ENCODE measurements at regions not wholly inside any gene's neighbourhood (a gene's known extent, or its start where the extent isn't known, plus 50 kb on each side); places are given as distances from the start of the nearest gene placed in this dataset.

DNA sequence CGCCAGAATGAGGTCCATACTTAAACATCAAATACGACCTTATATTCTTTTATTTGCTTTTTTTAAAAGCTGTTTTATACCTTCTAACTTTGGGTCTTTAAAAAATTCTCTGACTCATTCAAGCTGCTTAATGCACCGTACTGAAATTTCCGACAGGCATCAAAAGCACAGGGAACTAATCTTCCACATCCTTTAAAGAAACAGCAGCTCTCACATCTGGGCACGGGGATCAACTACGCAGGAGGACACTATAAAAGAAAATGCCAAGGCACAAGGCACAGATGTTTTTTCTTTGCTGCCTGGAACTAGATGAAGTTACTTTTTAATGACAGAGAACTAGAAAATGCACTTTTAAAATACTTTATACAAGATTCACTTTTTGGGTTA is 112.4 kb upstream of the ARG1 start:
- Histone ChIP-seq H3K9me3 (ENCODE audit: control insufficient read depth, low read depth, low read length) (no peaks in the 10 kb centered on the region), H3K9ac (ENCODE audit: control insufficient read depth, extremely low read depth, insufficient read depth, low read length) (no peak overlapping the region), H3K4me1 (ENCODE audit: control insufficient read depth, extremely low read depth, insufficient read depth, low read length) (no peaks in the 10 kb centered on the region), H4K20me1 (ENCODE audit: control insufficient read depth, extremely low read depth, insufficient read depth, low read length) (no peaks in the 10 kb centered on the region), H3K79me2 (ENCODE audit: control insufficient read depth, insufficient read depth, low read length) (no peaks in the 10 kb centered on the region), H3K27ac (ENCODE audit: control insufficient read depth, insufficient read depth, low read length) (no peak overlapping the region), H3K4me3 (ENCODE audit: control insufficient read depth in 2 of 3, extremely low read depth in 1 of 3, insufficient read depth in 2 of 3, low read depth in 1 of 3, low read length in 3 of 3) (no peak overlapping the region), H3K36me3 (ENCODE audit: control insufficient read depth in 2 of 2, extremely low read depth in 1 of 2, insufficient read depth in 2 of 2, low read length in 2 of 2) (no peaks in the 10 kb centered on the region), H3K27me3 (ENCODE audit: control insufficient read depth, extremely low read depth, insufficient read depth, low read length) (peaks cover 4% of the 10 kb centered on the region), H3K9me1 (ENCODE audit: control insufficient read depth, extremely low read depth, insufficient read depth, low read length) (no peaks in the 10 kb centered on the region), H2AFZ (ENCODE audit: control insufficient read depth, low read length) (no peak overlapping the region), H3K4me2 (ENCODE audit: control insufficient read depth, extremely low read depth, insufficient read depth, low read depth, low read length) (no peak overlapping the region)
- DNase-seq (ENCODE audit: low read depth, low spot score), result no peak
- no peak for TF ChIP-seq EZH2 (IDR thresholded peaks at IDR 0.05; ENCODE audit: low read length)
- TF ChIP-seq, protein P1, sequence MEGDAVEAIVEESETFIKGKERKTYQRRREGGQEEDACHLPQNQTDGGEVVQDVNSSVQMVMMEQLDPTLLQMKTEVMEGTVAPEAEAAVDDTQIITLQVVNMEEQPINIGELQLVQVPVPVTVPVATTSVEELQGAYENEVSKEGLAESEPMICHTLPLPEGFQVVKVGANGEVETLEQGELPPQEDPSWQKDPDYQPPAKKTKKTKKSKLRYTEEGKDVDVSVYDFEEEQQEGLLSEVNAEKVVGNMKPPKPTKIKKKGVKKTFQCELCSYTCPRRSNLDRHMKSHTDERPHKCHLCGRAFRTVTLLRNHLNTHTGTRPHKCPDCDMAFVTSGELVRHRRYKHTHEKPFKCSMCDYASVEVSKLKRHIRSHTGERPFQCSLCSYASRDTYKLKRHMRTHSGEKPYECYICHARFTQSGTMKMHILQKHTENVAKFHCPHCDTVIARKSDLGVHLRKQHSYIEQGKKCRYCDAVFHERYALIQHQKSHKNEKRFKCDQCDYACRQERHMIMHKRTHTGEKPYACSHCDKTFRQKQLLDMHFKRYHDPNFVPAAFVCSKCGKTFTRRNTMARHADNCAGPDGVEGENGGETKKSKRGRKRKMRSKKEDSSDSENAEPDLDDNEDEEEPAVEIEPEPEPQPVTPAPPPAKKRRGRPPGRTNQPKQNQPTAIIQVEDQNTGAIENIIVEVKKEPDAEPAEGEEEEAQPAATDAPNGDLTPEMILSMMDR (optimal IDR thresholded peaks at IDR 0.05 in 1 of 3, IDR thresholded peaks at IDR 0.05 in 1 of 3, conservative IDR thresholded peaks at IDR 0.05 in 1 of 3; ENCODE audit: extremely low read depth in 1 of 3, insufficient read depth in 2 of 3, low read length in 3 of 3), result no peak
- dilution Hi-C loops (cut with MboI; ENCODE audit: extremely low pct_ligation_motif_present, low sequenced_read_pairs), result no loop called here
- FAIRE-seq, result no peak

- H2AFZ ChIP-seq (ENCODE audit: control insufficient read depth, low read length), result no peak overlapping the region
- H3K27ac ChIP-seq (ENCODE audit: control insufficient read depth, insufficient read depth, low read length), result no peak overlapping the region
- H4K20me1 ChIP-seq (ENCODE audit: control insufficient read depth, extremely low read depth, insufficient read depth, low read length), result no peaks in the 10 kb centered on the region
- dilution Hi-C loops (cut with MboI; ENCODE audit: extremely low pct_ligation_motif_present, low sequenced_read_pairs), result no loop called here
- TF ChIP-seq, protein P1 (optimal IDR thresholded peaks at IDR 0.05 in 1 of 3, IDR thresholded peaks at IDR 0.05 in 1 of 3, conservative IDR thresholded peaks at IDR 0.05 in 1 of 3; ENCODE audit: extremely low read depth in 1 of 3, insufficient read depth in 2 of 3, low read length in 3 of 3), result no peak
- TF ChIP-seq EZH2 (IDR thresholded peaks at IDR 0.05; ENCODE audit: low read length), result no peak
- DNase-seq (ENCODE audit: low read depth, low spot score), result no peak
- no peak overlapping the region for H3K4me2 ChIP-seq (ENCODE audit: control insufficient read depth, extremely low read depth, insufficient read depth, low read depth, low read length)
- H3K36me3 ChIP-seq (ENCODE audit: control insufficient read depth in 2 of 2, extremely low read depth in 1 of 2, insufficient read depth in 2 of 2, low read length in 2 of 2), result no peaks in the 10 kb centered on the region
- no peak overlapping the region for H3K4me3 ChIP-seq (ENCODE audit: control insufficient read depth in 2 of 3, extremely low read depth in 1 of 3, insufficient read depth in 2 of 3, low read depth in 1 of 3, low read length in 3 of 3)
- FAIRE-seq, result no peak
- no peaks in the 10 kb centered on the region for H3K27me3 ChIP-seq (ENCODE audit: control insufficient read depth, extremely low read depth, insufficient read depth, low read length)
- H3K4me1 ChIP-seq (ENCODE audit: control insufficient read depth, extremely low read depth, insufficient read depth, low read length), result no peaks in the 10 kb centered on the region
- H3K79me2 ChIP-seq (ENCODE audit: control insufficient read depth, insufficient read depth, low read length), result no peaks in the 10 kb centered on the region
- no peak overlapping the region for H3K9ac ChIP-seq (ENCODE audit: control insufficient read depth, extremely low read depth, insufficient read depth, low read length)
- H3K9me3 ChIP-seq (ENCODE audit: control insufficient read depth, low read depth, low read length), result no peaks in the 10 kb centered on the region
- H3K9me1 ChIP-seq (ENCODE audit: control insufficient read depth, extremely low read depth, insufficient read depth, low read length), result no peaks in the 10 kb centered on the region
These were observed 103.9 kb upstream of the ARG1 start for GRCh38 chr6:131469130-131469529.
